Mucosa of rectum (tissue), 2 donors: ENCODE measurements at regions not wholly inside any gene's neighbourhood (a gene's known extent, or its start where the extent isn't known, plus 50 kb on each side); places are given as distances from the start of the nearest gene placed in this dataset.

Experiments used
- H3K27ac ChIP-seq, 2 donors: one replicate each; pipeline ENCODE4 v1.7.0; 2013; ENCODE audit warnings: inconsistent platforms in 2 of 2, low read depth in 2 of 2, low read length in 2 of 2
- H3K27me3 ChIP-seq, 2 donors: one replicate each; pipeline ENCODE4 v1.7.0; 2013; ENCODE audit warnings: low read length in 2 of 2; ENCODE audit not compliant: control insufficient read depth in 2 of 2, insufficient read depth in 2 of 2
- H3K36me3 ChIP-seq, 2 donors: one replicate each; pipeline ENCODE4 v1.7.0; 2013; ENCODE audit warnings: low read length in 2 of 2; ENCODE audit not compliant: control insufficient read depth in 2 of 2, insufficient read depth in 2 of 2
- H3K4me1 ChIP-seq, 2 donors: one replicate each; pipeline ENCODE4 v1.7.0; 2013; ENCODE audit warnings: low read length in 2 of 2, mild to moderate bottlenecking in 1 of 2; ENCODE audit not compliant: control insufficient read depth in 2 of 2, insufficient read depth in 2 of 2
- H3K4me3 ChIP-seq, 2 donors: one replicate each; pipeline ENCODE4 v1.7.0; 2013; ENCODE audit warnings: low read length in 2 of 2
- H3K9ac ChIP-seq, 2 donors: one replicate each; pipeline ENCODE4 v1.7.0; 2013; ENCODE audit warnings: low read length in 2 of 2, low read depth in 1 of 2, mild to moderate bottlenecking in 1 of 2
- H3K9me3 ChIP-seq, 2 donors: one replicate each; pipeline ENCODE4 v1.7.0; 2013; ENCODE audit warnings: low read length in 2 of 2; ENCODE audit not compliant: control insufficient read depth in 2 of 2
- donor health status: healthy.
- donor health status: Normal muscosa, but diverticular disease.

GRCh38 chr12:45622210-45622937 lies 107.1 kb upstream of the ARID2 start:
- H3K27me3 ChIP-seq: no peaks in the 10 kb centered on the region
- no peak overlapping the region for H3K4me3 ChIP-seq

DNA sequence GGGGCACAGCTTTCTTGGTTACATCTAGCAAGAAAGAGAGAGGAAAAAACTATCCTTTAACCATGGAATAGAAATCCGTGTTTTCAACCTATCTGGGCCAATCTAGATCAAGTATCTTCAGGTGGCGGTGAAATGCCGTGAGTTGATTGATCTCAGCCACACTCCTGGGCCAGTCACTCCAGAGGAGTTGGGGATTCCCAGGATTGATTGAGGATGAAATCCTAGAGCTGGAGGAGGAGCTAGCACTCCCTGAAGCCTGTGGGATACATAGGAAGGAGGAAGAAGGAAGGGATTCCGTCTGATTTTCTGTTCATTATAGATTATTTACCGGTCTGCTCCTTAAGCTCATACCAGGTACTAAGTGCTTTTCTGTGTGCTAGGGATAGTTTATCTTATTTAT lies 106.3 kb upstream of the ARID2 start:
- Histone ChIP-seq H3K4me3 (no peak overlapping the region), H3K4me1 (no peaks in the 10 kb centered on the region), H3K9ac (no peak overlapping the region), H3K36me3 (no peaks in the 10 kb centered on the region), H3K9me3 (no peaks in the 10 kb centered on the region), H3K27ac (no peak overlapping the region), H3K27me3 (no peaks in the 10 kb centered on the region)

More at GRCh38 chr12:45622210-45622937, 107.1 kb upstream of the ARID2 start:
- no peak overlapping the region for H3K9ac ChIP-seq
- H3K4me1 ChIP-seq: no peaks in the 10 kb centered on the region
- H3K9me3 ChIP-seq: no peaks in the 10 kb centered on the region
- H3K27ac ChIP-seq: no peak overlapping the region
- no peaks in the 10 kb centered on the region for H3K36me3 ChIP-seq

DNA sequence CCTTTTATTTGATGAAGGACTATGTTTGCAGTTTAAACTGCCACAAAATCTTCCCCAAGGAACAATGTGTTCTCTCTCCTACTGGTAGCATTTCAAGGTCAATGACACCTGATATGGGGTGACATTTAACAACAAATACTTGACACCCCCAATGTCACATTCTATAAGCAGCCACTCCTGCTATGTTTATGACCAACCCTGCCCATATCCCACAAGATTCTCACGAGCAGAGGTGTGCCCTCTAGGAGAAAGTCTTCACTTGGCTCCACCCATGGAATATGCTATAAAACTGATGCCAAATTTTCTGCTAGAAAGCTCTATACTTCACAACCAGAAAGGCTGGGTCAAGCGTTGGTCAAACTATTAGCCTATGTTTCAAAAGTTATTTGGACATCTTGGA lies 105.6 kb upstream of the ARID2 start:
- H3K36me3 ChIP-seq: no peaks in the 10 kb centered on the region
- H3K27ac ChIP-seq: no peak overlapping the region
- H3K9me3 ChIP-seq: no peaks in the 10 kb centered on the region
- no peaks in the 10 kb centered on the region for H3K4me1 ChIP-seq
- no peaks in the 10 kb centered on the region for H3K27me3 ChIP-seq
- no peak overlapping the region for H3K9ac ChIP-seq
- no peak overlapping the region for H3K4me3 ChIP-seq

GRCh38 chr12:45626965-45627364 lies 102.5 kb upstream of the ARID2 start:
- no peak overlapping the region for H3K9ac ChIP-seq
- H3K27ac ChIP-seq: no peak overlapping the region
- no peaks in the 10 kb centered on the region for H3K36me3 ChIP-seq
- no peak overlapping the region for H3K4me3 ChIP-seq
- no peaks in the 10 kb centered on the region for H3K4me1 ChIP-seq
- no peaks in the 10 kb centered on the region for H3K9me3 ChIP-seq
- H3K27me3 ChIP-seq: no peaks in the 10 kb centered on the region

- H3K27ac ChIP-seq: no peak overlapping the region
- no peaks in the 10 kb centered on the region for H3K36me3 ChIP-seq
- no peaks in the 10 kb centered on the region for H3K27me3 ChIP-seq
- no peak overlapping the region for H3K4me3 ChIP-seq
- H3K9ac ChIP-seq: no peak overlapping the region
- H3K9me3 ChIP-seq: no peaks in the 10 kb centered on the region
- no peaks in the 10 kb centered on the region for H3K4me1 ChIP-seq
Measured at GRCh38 chr12:45627407-45628069, 102.0 kb upstream of the ARID2 start.

GRCh38 chr12:45629292-45629691 lies 100.2 kb upstream of the ARID2 start:
- Histone ChIP-seq H3K27ac (no peak overlapping the region), H3K4me1 (no peaks in the 10 kb centered on the region), H3K9ac (no peak overlapping the region), H3K4me3 (no peak overlapping the region), H3K9me3 (no peaks in the 10 kb centered on the region), H3K27me3 (no peaks in the 10 kb centered on the region), H3K36me3 (no peaks in the 10 kb centered on the region)

DNA sequence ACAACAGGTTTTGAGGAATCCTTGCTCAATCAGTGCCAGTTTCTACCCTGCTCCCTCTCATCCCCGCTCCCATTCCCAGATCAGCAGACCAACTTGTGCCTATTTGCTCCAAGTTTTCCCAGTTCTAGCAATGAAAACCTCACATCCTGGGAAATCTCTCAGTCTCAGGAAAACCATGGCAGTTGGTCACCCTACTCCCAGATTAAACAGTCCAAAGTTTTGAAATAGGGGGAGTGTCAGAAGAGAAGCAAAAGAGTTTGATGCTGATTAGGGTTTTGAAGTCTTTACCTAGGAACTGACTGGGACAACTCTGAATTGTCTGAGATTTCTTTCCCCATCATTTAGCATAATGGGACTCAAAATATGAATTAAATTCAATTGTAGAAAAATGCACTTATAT lies 95.8 kb upstream of the ARID2 start:
- Histone ChIP-seq H3K9me3 (no peaks in the 10 kb centered on the region), H3K9ac (no peak overlapping the region), H3K36me3 (no peaks in the 10 kb centered on the region), H3K4me1 (no peaks in the 10 kb centered on the region), H3K27ac (no peak overlapping the region), H3K4me3 (no peak overlapping the region), H3K27me3 (no peaks in the 10 kb centered on the region)

GRCh38 chr12:45634273-45634917 lies 95.1 kb upstream of the ARID2 start:
- Histone ChIP-seq H3K4me1 (no peaks in the 10 kb centered on the region), H3K9ac (no peak overlapping the region), H3K36me3 (no peaks in the 10 kb centered on the region), H3K27me3 (no peaks in the 10 kb centered on the region), H3K27ac (no peak overlapping the region), H3K4me3 (no peak overlapping the region), H3K9me3 (no peaks in the 10 kb centered on the region)

GRCh38 chr12:45637242-45637641 lies 92.3 kb upstream of the ARID2 start:
- Histone ChIP-seq H3K9me3 (no peaks in the 10 kb centered on the region), H3K27me3 (no peaks in the 10 kb centered on the region), H3K4me1 (no peaks in the 10 kb centered on the region), H3K36me3 (no peaks in the 10 kb centered on the region), H3K4me3 (no peak overlapping the region), H3K27ac (no peak overlapping the region), H3K9ac (no peak overlapping the region)

GRCh38 chr12:45637706-45638105 lies 91.8 kb upstream of the ARID2 start:
- Histone ChIP-seq H3K4me1 (no peaks in the 10 kb centered on the region), H3K36me3 (no peaks in the 10 kb centered on the region), H3K27ac (no peak overlapping the region), H3K9me3 (no peaks in the 10 kb centered on the region), H3K9ac (no peak overlapping the region), H3K27me3 (no peaks in the 10 kb centered on the region), H3K4me3 (no peak overlapping the region)
